ENCODE measurements at regions not wholly inside any gene's neighbourhood (a gene's known extent, or its start where the extent isn't known, plus 50 kb on each side); places are given as distances from the start of the nearest gene placed in this dataset.

DNA sequence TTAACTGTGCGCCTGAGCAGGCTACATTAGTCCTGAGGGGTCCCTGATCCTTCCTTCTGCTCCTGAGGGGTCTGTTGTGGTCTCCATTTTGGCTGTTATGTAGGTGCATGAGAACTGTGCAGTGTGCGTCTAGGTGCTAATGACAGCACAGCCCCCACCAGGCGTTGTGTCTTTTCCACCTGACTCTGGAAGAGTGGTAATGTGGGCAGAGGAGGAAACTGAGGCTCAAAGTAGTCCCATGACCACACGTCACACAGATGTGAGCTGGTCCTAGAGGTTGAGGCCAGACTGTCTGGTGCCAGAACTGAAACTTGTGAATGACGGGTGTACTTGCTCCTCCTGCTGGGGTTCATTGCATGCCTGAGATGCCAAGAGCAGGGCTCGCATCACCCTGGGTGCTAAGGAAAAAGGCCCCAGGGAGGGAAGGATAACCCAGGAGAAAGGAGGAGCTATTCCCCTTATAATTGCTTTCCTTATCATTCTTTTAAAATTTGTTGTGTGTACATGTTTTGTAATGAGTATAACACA, 111.8 kb downstream of the SLC25A47 start:
- TF ChIP-seq EZH2phosphoT487 (IDR thresholded peaks at IDR 0.05; ENCODE audit: low read depth) = no peak
- TF ChIP-seq, protein P1, sequence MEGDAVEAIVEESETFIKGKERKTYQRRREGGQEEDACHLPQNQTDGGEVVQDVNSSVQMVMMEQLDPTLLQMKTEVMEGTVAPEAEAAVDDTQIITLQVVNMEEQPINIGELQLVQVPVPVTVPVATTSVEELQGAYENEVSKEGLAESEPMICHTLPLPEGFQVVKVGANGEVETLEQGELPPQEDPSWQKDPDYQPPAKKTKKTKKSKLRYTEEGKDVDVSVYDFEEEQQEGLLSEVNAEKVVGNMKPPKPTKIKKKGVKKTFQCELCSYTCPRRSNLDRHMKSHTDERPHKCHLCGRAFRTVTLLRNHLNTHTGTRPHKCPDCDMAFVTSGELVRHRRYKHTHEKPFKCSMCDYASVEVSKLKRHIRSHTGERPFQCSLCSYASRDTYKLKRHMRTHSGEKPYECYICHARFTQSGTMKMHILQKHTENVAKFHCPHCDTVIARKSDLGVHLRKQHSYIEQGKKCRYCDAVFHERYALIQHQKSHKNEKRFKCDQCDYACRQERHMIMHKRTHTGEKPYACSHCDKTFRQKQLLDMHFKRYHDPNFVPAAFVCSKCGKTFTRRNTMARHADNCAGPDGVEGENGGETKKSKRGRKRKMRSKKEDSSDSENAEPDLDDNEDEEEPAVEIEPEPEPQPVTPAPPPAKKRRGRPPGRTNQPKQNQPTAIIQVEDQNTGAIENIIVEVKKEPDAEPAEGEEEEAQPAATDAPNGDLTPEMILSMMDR (IDR thresholded peaks at IDR 0.05; ENCODE audit: low read depth, low read length) = peak; percentile 41

Data from OCI-LY3 (cell line).